ENCODE measurements at regions not wholly inside any gene's neighbourhood (a gene's known extent, or its start where the extent isn't known, plus 50 kb on each side); places are given as distances from the start of the nearest gene placed in this dataset.

GRCh38 chr2:156817430-156817829 is 381.3 kb downstream of the GPD2 start:
- no peaks in the 10 kb centered on the region for H3K4me1 ChIP-seq
- no peak overlapping the region for H3K4me3 ChIP-seq
- no peaks in the 10 kb centered on the region for H3K27me3 ChIP-seq (ENCODE audit: low read depth)
- intact Hi-C loops (cut with DNase I): no loop called here
- H3K36me3 ChIP-seq: no peaks in the 10 kb centered on the region
- H3K27ac ChIP-seq: no peak overlapping the region
- no peaks in the 10 kb centered on the region for H3K9me3 ChIP-seq
- ATAC-seq: no peak
- TF ChIP-seq CTCF (IDR thresholded peaks at IDR 0.05): no peak
- no peak for DNase-seq

- H3K27ac ChIP-seq: no peak overlapping the region
- H3K27me3 ChIP-seq (ENCODE audit: low read depth): no peaks in the 10 kb centered on the region
- H3K4me1 ChIP-seq: no peaks in the 10 kb centered on the region
- TF ChIP-seq CTCF (IDR thresholded peaks at IDR 0.05): no peak
- no peaks in the 10 kb centered on the region for H3K9me3 ChIP-seq
- no peak for ATAC-seq
- no peak overlapping the region for H3K4me3 ChIP-seq
- no peak for DNase-seq
- no peaks in the 10 kb centered on the region for H3K36me3 ChIP-seq
- intact Hi-C loops (cut with DNase I): no loop called here
Observed at GRCh38 chr2:156818221-156818620, 382.0 kb downstream of the GPD2 start.

GRCh38 chr2:156818944-156819343 is 382.8 kb downstream of the GPD2 start:
- Histone ChIP-seq H3K36me3 (no peaks in the 10 kb centered on the region), H3K27me3 (ENCODE audit: low read depth) (no peaks in the 10 kb centered on the region), H3K4me3 (no peak overlapping the region), H3K4me1 (no peaks in the 10 kb centered on the region), H3K27ac (no peak overlapping the region), H3K9me3 (no peaks in the 10 kb centered on the region)
- intact Hi-C loops (cut with DNase I): no loop called here
- no peak for DNase-seq
- no peak for ATAC-seq
- no peak for TF ChIP-seq CTCF (IDR thresholded peaks at IDR 0.05)

- Histone ChIP-seq H3K27ac (no peak overlapping the region), H3K4me3 (no peak overlapping the region), H3K9me3 (no peaks in the 10 kb centered on the region), H3K36me3 (no peaks in the 10 kb centered on the region), H3K27me3 (ENCODE audit: low read depth) (no peaks in the 10 kb centered on the region), H3K4me1 (no peaks in the 10 kb centered on the region)
- DNase-seq (no peak), ATAC-seq (no peak)
- intact Hi-C loops (cut with DNase I): no loop called here
- TF ChIP-seq CTCF (IDR thresholded peaks at IDR 0.05): no peak
Observed at GRCh38 chr2:156826341-156826933, 390.3 kb downstream of the GPD2 start.

- Histone ChIP-seq H3K4me1 (no peaks in the 10 kb centered on the region), H3K27ac (no peak overlapping the region), H3K27me3 (ENCODE audit: low read depth) (no peaks in the 10 kb centered on the region), H3K4me3 (no peak overlapping the region), H3K9me3 (no peaks in the 10 kb centered on the region), H3K36me3 (no peaks in the 10 kb centered on the region)
- intact Hi-C loops (cut with DNase I): no loop called here
- no peak for ATAC-seq
- DNase-seq: no peak
- TF ChIP-seq CTCF (IDR thresholded peaks at IDR 0.05): no peak
Observed at GRCh38 chr2:156834431-156834830, 398.3 kb downstream of the GPD2 start.

Measured in lower lobe of right lung (tissue), 2 donors.